ENCODE measurements at regions not wholly inside any gene's neighbourhood (a gene's known extent, or its start where the extent isn't known, plus 50 kb on each side); places are given as distances from the start of the nearest gene placed in this dataset.

GRCh38 chr15:79180318-79180717 is 89.7 kb upstream of the RASGRF1 start:
- ATAC-seq (replicated peaks; ENCODE audit: extremely low read depth, poor library complexity, severe bottlenecking) (no peak), DNase-seq (ENCODE audit: low spot score in 2 of 2) (no peak)
- Mint-ChIP-seq H3K4me1 (no peaks in the 10 kb centered on the region), H3K9me3 (no peaks in the 10 kb centered on the region), H3K36me3 (ENCODE audit: insufficient read depth) (no peaks in the 10 kb centered on the region), H3K27ac (ENCODE audit: low read depth) (no peak overlapping the region), H3K4me3 (no peak overlapping the region), H3K27me3 (peaks cover 39% of the 10 kb centered on the region)

- H3K4me3 Mint-ChIP-seq, result no peak overlapping the region
- no peaks in the 10 kb centered on the region for H3K36me3 Mint-ChIP-seq (ENCODE audit: insufficient read depth)
- peaks cover 46% of the 10 kb centered on the region for H3K27me3 Mint-ChIP-seq
- H3K27ac Mint-ChIP-seq (ENCODE audit: low read depth), result no peak overlapping the region
- ATAC-seq (replicated peaks; ENCODE audit: extremely low read depth, poor library complexity, severe bottlenecking) (no peak), DNase-seq (ENCODE audit: low spot score in 2 of 2) (no peak)
- H3K4me1 Mint-ChIP-seq, result no peaks in the 10 kb centered on the region
- no peaks in the 10 kb centered on the region for H3K9me3 Mint-ChIP-seq
Observed at GRCh38 chr15:79179597-79179996, 89.0 kb upstream of the RASGRF1 start.

GRCh38 chr15:79179108-79179561 is 88.6 kb upstream of the RASGRF1 start:
- H3K27ac Mint-ChIP-seq (ENCODE audit: low read depth), result no peak overlapping the region
- ATAC-seq (replicated peaks; ENCODE audit: extremely low read depth, poor library complexity, severe bottlenecking) (no peak), DNase-seq (ENCODE audit: low spot score in 2 of 2) (no peak)
- no peaks in the 10 kb centered on the region for H3K4me1 Mint-ChIP-seq
- no peaks in the 10 kb centered on the region for H3K36me3 Mint-ChIP-seq (ENCODE audit: insufficient read depth)
- no peak overlapping the region for H3K4me3 Mint-ChIP-seq
- peaks cover 48% of the 10 kb centered on the region for H3K27me3 Mint-ChIP-seq
- no peaks in the 10 kb centered on the region for H3K9me3 Mint-ChIP-seq

- H3K4me3 Mint-ChIP-seq, result no peak overlapping the region
- H3K27me3 Mint-ChIP-seq, result peaks cover 46% of the 10 kb centered on the region
- H3K9me3 Mint-ChIP-seq, result no peaks in the 10 kb centered on the region
- no peaks in the 10 kb centered on the region for H3K4me1 Mint-ChIP-seq
- H3K27ac Mint-ChIP-seq (ENCODE audit: low read depth), result no peak overlapping the region
- ATAC-seq (replicated peaks; ENCODE audit: extremely low read depth, poor library complexity, severe bottlenecking) (no peak), DNase-seq (ENCODE audit: low spot score in 2 of 2) (no peak)
- no peaks in the 10 kb centered on the region for H3K36me3 Mint-ChIP-seq (ENCODE audit: insufficient read depth)
Observed at GRCh38 chr15:79178594-79178993, 88.0 kb upstream of the RASGRF1 start.

DNA sequence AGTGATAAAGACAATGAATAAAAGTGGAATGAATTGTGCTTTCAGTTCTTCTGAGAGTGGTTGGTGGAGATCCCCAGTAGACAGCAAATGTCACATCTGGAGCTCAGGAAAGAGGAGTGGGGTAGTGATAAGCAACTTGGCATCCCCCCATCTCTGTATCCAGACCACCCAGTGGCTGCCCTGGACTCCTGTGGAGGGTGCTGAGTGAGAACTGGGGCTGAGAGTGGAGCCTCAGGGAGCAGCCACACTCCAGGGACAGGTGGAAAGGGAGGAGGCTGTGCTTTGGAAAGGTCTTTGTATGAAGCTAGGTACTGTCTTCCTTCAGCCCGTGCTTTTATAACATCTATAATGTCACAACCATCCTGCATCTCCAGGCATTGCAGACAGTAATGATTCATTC is 85.6 kb upstream of the RASGRF1 start:
- no peak overlapping the region for H3K4me3 Mint-ChIP-seq
- no peaks in the 10 kb centered on the region for H3K9me3 Mint-ChIP-seq
- ATAC-seq (replicated peaks; ENCODE audit: extremely low read depth, poor library complexity, severe bottlenecking) (no peak), DNase-seq (ENCODE audit: low spot score in 2 of 2) (no peak)
- H3K27ac Mint-ChIP-seq (ENCODE audit: low read depth), result no peak overlapping the region
- peaks cover 52% of the 10 kb centered on the region for H3K27me3 Mint-ChIP-seq
- no peaks in the 10 kb centered on the region for H3K36me3 Mint-ChIP-seq (ENCODE audit: insufficient read depth)
- H3K4me1 Mint-ChIP-seq, result no peaks in the 10 kb centered on the region

DNA sequence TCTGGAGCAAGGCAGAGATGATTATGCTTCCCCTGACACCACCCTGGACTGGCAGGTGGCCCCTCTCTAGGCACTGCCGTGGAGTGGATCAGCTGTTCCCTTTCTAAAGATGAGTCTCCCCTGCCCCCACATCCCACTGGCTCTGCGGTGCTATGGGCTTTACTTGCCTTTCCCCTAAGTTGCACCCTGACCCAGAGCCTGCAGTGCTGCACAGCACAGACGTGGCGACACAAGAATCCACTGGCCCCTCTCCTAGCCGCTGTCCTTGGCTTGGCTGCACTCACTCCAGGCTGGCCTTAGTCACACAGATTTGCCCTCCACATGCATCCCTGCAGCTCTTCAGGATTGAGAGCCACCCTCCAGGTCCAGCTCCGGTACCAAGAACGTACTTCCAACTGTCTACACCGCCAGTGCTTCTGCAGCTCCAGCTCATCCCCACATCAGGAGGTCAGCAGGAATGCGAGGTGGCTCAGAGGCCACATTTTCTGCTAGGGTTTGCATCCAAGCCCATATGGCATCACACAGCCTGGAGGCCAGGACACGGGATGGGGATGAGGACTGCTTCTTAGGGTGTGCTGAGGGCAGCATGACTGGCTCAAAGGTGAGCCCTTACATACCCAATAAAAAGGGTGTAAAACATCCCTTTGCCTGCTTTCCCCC is 82.4 kb upstream of the RASGRF1 start:
- Mint-ChIP-seq H3K27ac (ENCODE audit: low read depth) (no peak overlapping the region), H3K27me3 (peaks cover 69% of the 10 kb centered on the region), H3K4me3 (no peak overlapping the region), H3K4me1 (no peaks in the 10 kb centered on the region), H3K9me3 (no peaks in the 10 kb centered on the region), H3K36me3 (ENCODE audit: insufficient read depth) (no peaks in the 10 kb centered on the region)
- DNase-seq (ENCODE audit: low spot score in 2 of 2), result no peak
- ATAC-seq (replicated peaks; ENCODE audit: extremely low read depth, poor library complexity, severe bottlenecking), result no peak

DNA sequence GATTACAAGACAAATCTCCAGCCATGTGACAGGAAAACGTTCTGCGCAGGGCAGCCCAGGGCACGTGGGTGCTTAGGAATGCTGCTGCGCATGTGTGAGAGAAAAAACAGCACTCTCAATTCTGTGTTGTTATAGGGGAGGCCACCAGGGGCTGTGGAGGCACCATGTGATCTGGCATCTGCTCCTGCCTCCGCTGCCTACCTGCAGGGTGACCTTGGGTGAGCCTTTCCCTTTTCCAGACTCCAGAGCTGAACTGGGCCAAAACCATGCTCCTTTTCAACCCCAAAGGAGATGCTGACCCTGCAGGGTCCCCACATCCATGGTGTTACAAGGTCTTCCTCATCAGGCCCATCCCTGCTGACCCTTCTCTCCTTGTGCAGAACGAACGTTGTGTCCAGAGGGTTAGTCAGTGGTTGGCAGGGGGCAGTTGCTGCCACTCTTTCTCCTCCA is 81.5 kb upstream of the RASGRF1 start:
- H3K4me1 Mint-ChIP-seq, result no peaks in the 10 kb centered on the region
- no peak overlapping the region for H3K27ac Mint-ChIP-seq (ENCODE audit: low read depth)
- no peak overlapping the region for H3K4me3 Mint-ChIP-seq
- no peaks in the 10 kb centered on the region for H3K36me3 Mint-ChIP-seq (ENCODE audit: insufficient read depth)
- ATAC-seq (replicated peaks; ENCODE audit: extremely low read depth, poor library complexity, severe bottlenecking), result no peak
- no peak for DNase-seq (ENCODE audit: low spot score in 2 of 2)
- H3K9me3 Mint-ChIP-seq, result no peaks in the 10 kb centered on the region
- H3K27me3 Mint-ChIP-seq, result peaks cover 67% of the 10 kb centered on the region

- DNase-seq (ENCODE audit: low spot score in 2 of 2) (no peak), ATAC-seq (replicated peaks; ENCODE audit: extremely low read depth, poor library complexity, severe bottlenecking) (no peak)
- H3K9me3 Mint-ChIP-seq, result no peaks in the 10 kb centered on the region
- H3K4me1 Mint-ChIP-seq, result no peaks in the 10 kb centered on the region
- H3K27ac Mint-ChIP-seq (ENCODE audit: low read depth), result no peak overlapping the region
- H3K36me3 Mint-ChIP-seq (ENCODE audit: insufficient read depth), result no peaks in the 10 kb centered on the region
- peaks cover 62% of the 10 kb centered on the region for H3K27me3 Mint-ChIP-seq
- no peak overlapping the region for H3K4me3 Mint-ChIP-seq
Observed at GRCh38 chr15:79171320-79172031, 80.9 kb upstream of the RASGRF1 start.

GRCh38 chr15:79170256-79170664 is 79.7 kb upstream of the RASGRF1 start:
- Mint-ChIP-seq H3K9me3 (no peaks in the 10 kb centered on the region), H3K36me3 (ENCODE audit: insufficient read depth) (no peaks in the 10 kb centered on the region), H3K4me1 (no peaks in the 10 kb centered on the region), H3K4me3 (no peak overlapping the region), H3K27me3 (peaks cover 62% of the 10 kb centered on the region), H3K27ac (ENCODE audit: low read depth) (no peak overlapping the region)
- DNase-seq (ENCODE audit: low spot score in 2 of 2), result no peak
- ATAC-seq (replicated peaks; ENCODE audit: extremely low read depth, poor library complexity, severe bottlenecking), result no peak

DNA sequence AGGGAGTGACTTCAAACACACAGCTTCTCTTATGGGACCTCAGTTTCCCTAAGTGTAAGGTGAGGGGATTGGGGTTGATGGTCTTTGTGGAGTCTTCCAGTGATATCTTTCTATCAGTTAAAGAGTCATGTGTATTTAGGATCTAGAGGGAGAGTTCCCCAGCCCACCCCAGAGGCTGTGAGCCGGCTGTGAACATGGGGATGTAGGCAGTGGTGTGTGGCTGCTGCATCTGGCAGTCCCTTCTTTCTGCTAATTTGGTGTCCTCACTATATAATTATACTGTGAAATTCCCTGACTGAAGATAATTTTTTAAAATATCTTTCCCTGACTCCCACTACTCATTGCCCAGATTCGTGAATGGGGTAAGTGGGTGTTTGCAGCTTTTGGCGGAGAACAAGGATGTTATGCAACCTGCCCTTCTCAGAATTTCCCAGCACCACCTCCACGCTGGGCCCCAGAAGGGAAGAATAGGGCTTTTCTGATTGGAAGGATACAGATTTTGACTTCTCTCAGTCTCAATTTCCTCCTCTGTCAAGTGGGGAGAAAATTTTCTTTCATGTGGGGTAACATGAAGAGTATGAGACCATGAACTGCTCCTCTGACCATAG is 79.0 kb upstream of the RASGRF1 start:
- Mint-ChIP-seq H3K4me3 (no peak overlapping the region), H3K27me3 (peaks cover 62% of the 10 kb centered on the region), H3K9me3 (no peaks in the 10 kb centered on the region), H3K4me1 (no peaks in the 10 kb centered on the region), H3K36me3 (ENCODE audit: insufficient read depth) (no peaks in the 10 kb centered on the region), H3K27ac (ENCODE audit: low read depth) (no peak overlapping the region)
- no peak for DNase-seq (ENCODE audit: low spot score in 2 of 2)
- no peak for ATAC-seq (replicated peaks; ENCODE audit: extremely low read depth, poor library complexity, severe bottlenecking)

DNA sequence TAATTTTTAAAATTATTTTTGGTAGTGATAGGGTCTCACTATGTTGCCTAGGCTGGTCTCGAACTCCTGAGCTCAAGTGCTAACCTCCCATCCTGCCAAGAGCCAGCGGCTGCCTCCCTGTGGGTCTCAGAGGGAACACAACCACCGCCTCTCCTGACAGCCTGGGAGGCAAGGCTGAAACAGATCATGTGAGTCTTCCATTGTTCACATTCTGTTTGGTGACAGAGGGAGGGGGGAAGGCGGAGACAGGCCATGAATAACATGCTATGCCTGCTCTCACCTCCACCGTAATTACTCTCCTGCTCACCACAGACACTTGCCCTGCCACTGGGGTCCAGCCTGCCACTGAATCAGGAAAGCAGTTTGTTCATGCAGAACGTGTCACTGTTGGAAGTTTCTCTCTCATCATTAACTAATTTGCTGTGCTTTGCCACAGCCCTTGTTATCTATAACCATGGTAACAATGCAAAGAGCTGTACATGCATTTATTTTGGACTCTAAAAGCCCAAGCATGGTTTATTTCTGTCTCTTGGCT is 78.4 kb upstream of the RASGRF1 start:
- Mint-ChIP-seq H3K4me1 (no peaks in the 10 kb centered on the region), H3K27ac (ENCODE audit: low read depth) (no peak overlapping the region), H3K27me3 (peaks cover 66% of the 10 kb centered on the region), H3K4me3 (no peak overlapping the region), H3K36me3 (ENCODE audit: insufficient read depth) (no peaks in the 10 kb centered on the region), H3K9me3 (no peaks in the 10 kb centered on the region)
- DNase-seq (ENCODE audit: low spot score in 2 of 2), result no peak
- no peak for ATAC-seq (replicated peaks; ENCODE audit: extremely low read depth, poor library complexity, severe bottlenecking)

- peaks cover 62% of the 10 kb centered on the region for H3K27me3 Mint-ChIP-seq
- ATAC-seq (replicated peaks; ENCODE audit: extremely low read depth, poor library complexity, severe bottlenecking), result no peak
- no peaks in the 10 kb centered on the region for H3K4me1 Mint-ChIP-seq
Observed at GRCh38 chr15:79167776-79168175, 77.2 kb upstream of the RASGRF1 start.

More at GRCh38 chr15:79167776-79168175, 77.2 kb upstream of the RASGRF1 start:
- Mint-ChIP-seq H3K4me3 (no peak overlapping the region), H3K9me3 (no peaks in the 10 kb centered on the region), H3K27ac (ENCODE audit: low read depth) (no peak overlapping the region), H3K36me3 (ENCODE audit: insufficient read depth) (no peaks in the 10 kb centered on the region)
- no peak for DNase-seq (ENCODE audit: low spot score in 2 of 2)

Measured in central memory CD8-positive, alpha-beta T cell (primary cell).